ENCODE measurements at regions not wholly inside any gene's neighbourhood (a gene's known extent, or its start where the extent isn't known, plus 50 kb on each side); places are given as distances from the start of the nearest gene placed in this dataset.
"Not testable (repeated sequence)": the region's sequence is repeated elsewhere in the genome, so short reads cannot be mapped to it uniquely, and the experiment has no call there.

- H3K27ac Mint-ChIP-seq = no peak overlapping the region
- H3K27me3 Mint-ChIP-seq (ENCODE audit: low read depth in 3 of 3) = peaks cover 2 to 6% (median 5%) of the 10 kb centered on the region in 3 donors
- no peak for DNase-seq
- H3K4me1 Mint-ChIP-seq = peaks cover 0 to 3% of the 10 kb centered on the region in 2 donors
- peaks cover 0 to 6% (median 0%) of the 10 kb centered on the region in 6 donors for H3K9me3 Mint-ChIP-seq
- H3K4me3 Mint-ChIP-seq = no peak overlapping the region
- peaks cover 0 to 9% (median 0%) of the 10 kb centered on the region in 3 donors for H3K36me3 Mint-ChIP-seq
Measured at GRCh38 chr12:131315601-131316000, 361.9 kb downstream of the ADGRD1 start.

- Mint-ChIP-seq H3K36me3 (peaks cover 0 to 9% (median 0%) of the 10 kb centered on the region in 3 donors), H3K9me3 (peaks cover 0 to 6% (median 0%) of the 10 kb centered on the region in 6 donors), H3K4me3 (no peak overlapping the region), H3K27me3 (ENCODE audit: low read depth in 3 of 3) (peaks cover 2 to 6% (median 5%) of the 10 kb centered on the region in 3 donors), H3K27ac (no peak overlapping the region), H3K4me1 (peaks cover 0 to 3% of the 10 kb centered on the region in 2 donors)
- no peak for DNase-seq
Measured at GRCh38 chr12:131316388-131316787, 362.7 kb downstream of the ADGRD1 start.

GRCh38 chr12:131318045-131318685 is 364.5 kb downstream of the ADGRD1 start:
- peaks cover 0 to 5% (median 5%) of the 10 kb centered on the region in 3 donors for H3K27me3 Mint-ChIP-seq (ENCODE audit: low read depth in 3 of 3)
- no peaks in the 10 kb centered on the region for H3K4me1 Mint-ChIP-seq
- peaks cover 0 to 9% (median 0%) of the 10 kb centered on the region in 3 donors for H3K36me3 Mint-ChIP-seq
- peaks cover 0 to 6% (median 0%) of the 10 kb centered on the region in 6 donors for H3K9me3 Mint-ChIP-seq
- no peak overlapping the region for H3K4me3 Mint-ChIP-seq
- DNase-seq = no peak
- no peak overlapping the region for H3K27ac Mint-ChIP-seq

- no peak for DNase-seq
- Mint-ChIP-seq H3K36me3 (peaks cover 0 to 3% (median 0%) of the 10 kb centered on the region in 3 donors), H3K4me1 (no peaks in the 10 kb centered on the region), H3K27ac (no peak overlapping the region), H3K9me3 (peaks cover 0 to 4% (median 0%) of the 10 kb centered on the region in 6 donors), H3K4me3 (no peak overlapping the region), H3K27me3 (ENCODE audit: low read depth in 3 of 3) (peaks cover 2 to 3% (median 3%) of the 10 kb centered on the region in 3 donors)
Measured at GRCh38 chr12:131321988-131322387, 368.3 kb downstream of the ADGRD1 start.

- not testable (repeated sequence) for H3K4me1 Mint-ChIP-seq; H3K4me3 Mint-ChIP-seq; H3K9me3 Mint-ChIP-seq; H3K27ac Mint-ChIP-seq; H3K36me3 Mint-ChIP-seq; DNase-seq; H3K27me3 Mint-ChIP-seq (ENCODE audit: low read depth in 3 of 3)
Measured at GRCh38 chr12:131322460-131322859, 368.8 kb downstream of the ADGRD1 start.

GRCh38 chr12:131323879-131324278 is 370.2 kb downstream of the ADGRD1 start:
- no peaks in the 10 kb centered on the region for H3K4me1 Mint-ChIP-seq
- no peak for DNase-seq
- peaks cover 0 to 4% (median 2%) of the 10 kb centered on the region in 3 donors for H3K27me3 Mint-ChIP-seq (ENCODE audit: low read depth in 3 of 3)
- H3K36me3 Mint-ChIP-seq = no peaks in the 10 kb centered on the region
- no peak overlapping the region for H3K4me3 Mint-ChIP-seq
- no peaks in the 10 kb centered on the region for H3K9me3 Mint-ChIP-seq
- H3K27ac Mint-ChIP-seq = no peak overlapping the region

GRCh38 chr12:131327521-131328488 is 374.1 kb downstream of the ADGRD1 start:
- Mint-ChIP-seq H3K27me3 (ENCODE audit: low read depth in 3 of 3) (peaks cover 1 to 5% (median 4%) of the 10 kb centered on the region in 3 donors), H3K4me1 (peaks cover 0 to 6% of the 10 kb centered on the region in 2 donors), H3K36me3 (no peaks in the 10 kb centered on the region), H3K4me3 (no peak overlapping the region), H3K9me3 (no peaks in the 10 kb centered on the region), H3K27ac (no peak overlapping the region)
- no peak for DNase-seq

GRCh38 chr12:131328861-131329845 is 375.4 kb downstream of the ADGRD1 start:
- H3K4me3 Mint-ChIP-seq; H3K27me3 Mint-ChIP-seq (ENCODE audit: low read depth in 3 of 3); H3K27ac Mint-ChIP-seq; H3K9me3 Mint-ChIP-seq; DNase-seq; H3K4me1 Mint-ChIP-seq; H3K36me3 Mint-ChIP-seq: not testable (repeated sequence)

GRCh38 chr12:131330106-131330815 is 376.6 kb downstream of the ADGRD1 start:
- Mint-ChIP-seq H3K4me3 (no peak overlapping the region), H3K36me3 (no peaks in the 10 kb centered on the region), H3K9me3 (peaks cover 0 to 1% (median 0%) of the 10 kb centered on the region in 6 donors), H3K27ac (no peak overlapping the region), H3K4me1 (peaks cover 0 to 10% of the 10 kb centered on the region in 2 donors), H3K27me3 (ENCODE audit: low read depth in 3 of 3) (peaks cover 1 to 7% (median 4%) of the 10 kb centered on the region in 3 donors)
- DNase-seq = no peak

- H3K27me3 Mint-ChIP-seq (ENCODE audit: low read depth in 3 of 3) = peaks cover 1 to 7% (median 4%) of the 10 kb centered on the region in 3 donors
- no peak overlapping the region for H3K27ac Mint-ChIP-seq
- no peak for DNase-seq
- H3K4me3 Mint-ChIP-seq = no peak overlapping the region
- no peaks in the 10 kb centered on the region for H3K36me3 Mint-ChIP-seq
- H3K4me1 Mint-ChIP-seq = peaks cover 0 to 10% of the 10 kb centered on the region in 2 donors
- peaks cover 0 to 1% (median 0%) of the 10 kb centered on the region in 6 donors for H3K9me3 Mint-ChIP-seq
Measured at GRCh38 chr12:131331148-131331750, 377.5 kb downstream of the ADGRD1 start.

- H3K4me1 Mint-ChIP-seq = peaks cover 0 to 10% of the 10 kb centered on the region in 2 donors
- peaks cover 1 to 7% (median 2%) of the 10 kb centered on the region in 3 donors for H3K27me3 Mint-ChIP-seq (ENCODE audit: low read depth in 3 of 3)
- no peaks in the 10 kb centered on the region for H3K36me3 Mint-ChIP-seq
- H3K27ac Mint-ChIP-seq = no peak overlapping the region
- DNase-seq = no peak
- peaks cover 0 to 1% (median 0%) of the 10 kb centered on the region in 6 donors for H3K9me3 Mint-ChIP-seq
- no peak overlapping the region for H3K4me3 Mint-ChIP-seq
Measured at GRCh38 chr12:131332224-131332623, 378.5 kb downstream of the ADGRD1 start.

GRCh38 chr12:131333136-131333535 is 377.8 kb upstream of the SFSWAP start:
- peak overlapping the region in 1 of 6 donors; percentile 62 for H3K27ac Mint-ChIP-seq
- peaks cover 0 to 10% of the 10 kb centered on the region in 2 donors for H3K4me1 Mint-ChIP-seq
- DNase-seq = no peak
- H3K36me3 Mint-ChIP-seq = no peaks in the 10 kb centered on the region
- H3K9me3 Mint-ChIP-seq = peaks cover 0 to 1% (median 0%) of the 10 kb centered on the region in 6 donors
- peaks cover 1 to 7% (median 2%) of the 10 kb centered on the region in 3 donors for H3K27me3 Mint-ChIP-seq (ENCODE audit: low read depth in 3 of 3)
- H3K4me3 Mint-ChIP-seq = peak overlapping the region in 2 of 5 donors; percentile 2 to 34

All from immature natural killer cell (primary cell).